HCT116 (cell line): ENCODE measurements at regions not wholly inside any gene's neighbourhood (a gene's known extent, or its start where the extent isn't known, plus 50 kb on each side); places are given as distances from the start of the nearest gene placed in this dataset.

Experiments
- ATAC-seq: fragments of 200-7000 bp; cut with Tn5 transposase; 2 replicates; pipeline ENCODE4 v1.9.1; 2020; ENCODE audit warnings: mild to moderate bottlenecking, moderate library complexity
- BruUV-seq: library from RNA; stranded (reverse); fragments of 400-500 nt; replicated peaks from 2 replicates; lab custom pipeline; 2021; lab: Mats Ljungman, UMichigan
- CTCF ChIA-PET: fragments of 300-600 bp; sonication (Branson Sonifier 250); formaldehyde crosslinking; loops from one replicate; lab custom pipeline; 2021; ENCODE audit warnings: antibody characterized with exemption; lab: Charles Lee
- POLR2A ChIA-PET: fragments of 300-600, 350-600 bp; sonication (Branson Sonifier 250); formaldehyde crosslinking; loops from one replicate; lab custom pipeline; 2021; ENCODE audit warnings: antibody characterized with exemption; lab: Charles Lee
- RAD21 ChIA-PET, 2 experiments: fragments of 300-600 bp; sonication (Branson Sonifier 250); formaldehyde crosslinking; loops; one replicate each; lab custom pipeline; 2023; ENCODE audit warnings: low total read pairs in 2 of 2; ENCODE audit not compliant: uncharacterized antibody in 2 of 2, unreplicated experiment in 2 of 2, low non-redundant PET in 1 of 2; lab: Charles Lee
- DNase-seq: peaks from one replicate; pipeline ENCODE4 v3.0.0-alpha.2; 2010; ENCODE audit warnings: low read depth, low spot score
- H2AFZ ChIP-seq: fragments of 200-600 bp; shearing (Covaris generic), sonication (generic); 2 replicates; pipeline ENCODE4 v1.6.1; 2017; ENCODE audit warnings: low read depth, mixed run types, mixed read lengths, antibody characterized with exemption, low read length; ENCODE audit not compliant: poor library complexity, severe bottlenecking
- H3K27ac ChIP-seq: 2 replicates; pipeline ENCODE4 v1.5.1; 2012; ENCODE audit warnings: low read depth, low read length
- H3K27me3 ChIP-seq: fragments of 200-600 bp; sonication (generic); 2 replicates; pipeline ENCODE4 v1.6.1; 2016; ENCODE audit warnings: mixed run types, low read length, mixed read lengths; ENCODE audit not compliant: insufficient read depth
- H3K36me3 ChIP-seq, 2 experiments: fragments of 200-500 bp in 1 of 2; fragments of 200-600 bp in 1 of 2; sonication (Bioruptor generic) in 1 of 2; sonication (generic) in 1 of 2; 2 replicates each; pipeline versions ENCODE4 v1.5.1 to v1.6.1; 2014 to 2016; ENCODE audit warnings: low read length in 2 of 2, inconsistent platforms in 1 of 2, mixed read lengths in 1 of 2, mixed run types in 1 of 2; ENCODE audit not compliant: insufficient read depth in 2 of 2, control insufficient read depth in 1 of 2
- H3K4me1 ChIP-seq, 2 experiments: fragments of 200-600 bp in 1 of 2; sonication (generic) in 1 of 2; 2 replicates each; pipeline versions ENCODE4 v1.5.1 to v1.6.1; 2012 to 2017; ENCODE audit warnings: low read length in 2 of 2, inconsistent platforms in 1 of 2, mild to moderate bottlenecking in 1 of 2, mixed read lengths in 1 of 2, mixed run types in 1 of 2, moderate library complexity in 1 of 2; ENCODE audit not compliant: insufficient read depth in 2 of 2, control insufficient read depth in 1 of 2
- H3K4me2 ChIP-seq: fragments of 200-600 bp; sonication (generic); 2 replicates; pipeline ENCODE4 v1.6.1; 2017; ENCODE audit warnings: mixed run types, low read length, mixed read lengths
- H3K4me3 ChIP-seq, 2 experiments: fragments of 200-600 bp in 1 of 2; sonication (generic) in 1 of 2; replicated peaks in 1 of 2; 2 replicates each; pipeline ENCODE4 v1.5.1; 2011 to 2016; ENCODE audit warnings: low read length in 2 of 2, control low read depth in 1 of 2, low read depth in 1 of 2, mild to moderate bottlenecking in 1 of 2, mixed read lengths in 1 of 2, mixed run types in 1 of 2
- H3K79me2 ChIP-seq: fragments of 200-600 bp; sonication (generic); 2 replicates; pipeline ENCODE4 v1.6.1; 2017; ENCODE audit warnings: mild to moderate bottlenecking, mixed run types, low read length, moderate library complexity, mixed read lengths; ENCODE audit not compliant: insufficient read depth
- H3K9ac ChIP-seq: fragments of 200-600 bp; sonication (generic); 2 replicates; pipeline ENCODE4 v1.6.1; 2016; ENCODE audit warnings: low read length, mixed read lengths
- H3K9me2 ChIP-seq: fragments of 200-600 bp; sonication (generic), shearing (Covaris generic); 2 replicates; pipeline ENCODE4 v1.6.1; 2017; ENCODE audit warnings: mixed run types, mild to moderate bottlenecking, moderate library complexity; ENCODE audit not compliant: insufficient read depth
- H3K9me3 ChIP-seq, 2 experiments: fragments of 200-500 bp in 1 of 2; fragments of 200-600 bp in 1 of 2; sonication (Bioruptor generic) in 1 of 2; sonication (generic) in 1 of 2; 2 replicates each; pipeline ENCODE4 v1.6.1; 2014 to 2017; ENCODE audit warnings: low read length in 2 of 2, mixed read lengths in 2 of 2, inconsistent platforms in 1 of 2, low read depth in 1 of 2, mild to moderate bottlenecking in 1 of 2, mixed run types in 1 of 2, moderate library complexity in 1 of 2; ENCODE audit not compliant: control insufficient read depth in 1 of 2, insufficient read depth in 1 of 2
- H4K20me1 ChIP-seq: fragments of 200-600 bp; sonication (generic), shearing (Covaris generic); 2 replicates; pipeline ENCODE4 v1.6.1; 2017; ENCODE audit warnings: mixed run types, mild to moderate bottlenecking, moderate library complexity; ENCODE audit not compliant: insufficient read depth
- ATF3 ChIP-seq: IDR thresholded peaks from 2 replicates; pipeline ENCODE4 v1.6.1; 2012
- CBX3 ChIP-seq: IDR thresholded peaks from 2 replicates; pipeline ENCODE4 v1.6.1; 2012; ENCODE audit warnings: low read depth
- CEBPB ChIP-seq: IDR thresholded peaks from 2 replicates; pipeline ENCODE4 v1.6.1; 2012; ENCODE audit warnings: low read depth
- CTCF ChIP-seq, 3 experiments: fragments of 200-600 bp in 1 of 3; sonication (generic) in 1 of 3; IDR thresholded peaks in 2 of 3; conservative IDR thresholded peaks in 1 of 3; 2 replicates each; pipeline ENCODE4 v1.5.1; 2012 to 2017; ENCODE audit warnings: low read depth in 2 of 3, low read length in 2 of 3, antibody characterized with exemption in 1 of 3, borderline replicate concordance in 1 of 3, control low read depth in 1 of 3, mild to moderate bottlenecking in 1 of 3, mixed read lengths in 1 of 3, mixed run types in 1 of 3, moderate library complexity in 1 of 3; ENCODE audit not compliant: insufficient read depth in 1 of 3
- EGR1 ChIP-seq: IDR thresholded peaks from 2 replicates; pipeline ENCODE4 v1.6.1; 2012; ENCODE audit warnings: low read depth
- ELF1 ChIP-seq: IDR thresholded peaks from 2 replicates; pipeline ENCODE4 v1.6.1; 2012; ENCODE audit warnings: low read depth, borderline replicate concordance
- EZH2phosphoT487 ChIP-seq: fragments of 200-600 bp; IDR thresholded peaks from 2 replicates; pipeline ENCODE4 v1.6.1; 2018; ENCODE audit warnings: antibody characterized with exemption, borderline replicate concordance
- FOSL1 ChIP-seq: IDR thresholded peaks from 2 replicates; pipeline ENCODE4 v1.6.1; 2012; ENCODE audit warnings: low read depth
- JUND ChIP-seq: IDR thresholded peaks from 2 replicates; pipeline ENCODE4 v1.6.1; 2012
- MAX ChIP-seq: IDR thresholded peaks from 2 replicates; pipeline ENCODE4 v1.6.1; 2012
- POLR2A ChIP-seq: IDR thresholded peaks from 2 replicates; pipeline ENCODE4 v1.7.0; 2011; ENCODE audit warnings: borderline replicate concordance; ENCODE audit not compliant: insufficient read depth, insufficient read length; ENCODE audit errors: extremely low read depth
- RAD21 ChIP-seq: IDR thresholded peaks from 2 replicates; pipeline ENCODE4 v1.6.1; 2012; ENCODE audit warnings: low read depth, mild to moderate bottlenecking
- REST ChIP-seq: IDR thresholded peaks from 2 replicates; pipeline ENCODE4 v1.6.1; 2012; ENCODE audit warnings: low read depth
- SIN3A ChIP-seq: IDR thresholded peaks from 2 replicates; pipeline ENCODE4 v1.6.1; 2012; ENCODE audit warnings: low read depth
- SP1 ChIP-seq: IDR thresholded peaks from 2 replicates; pipeline ENCODE4 v1.6.1; 2012; ENCODE audit warnings: low read depth
- TCF7L2 ChIP-seq: IDR thresholded peaks from 2 replicates; pipeline ENCODE4 v1.7.0; 2011; ENCODE audit warnings: borderline replicate concordance, inconsistent platforms; ENCODE audit not compliant: insufficient read depth, insufficient read length; ENCODE audit errors: extremely low read depth
- YY1 ChIP-seq: IDR thresholded peaks from 2 replicates; pipeline ENCODE4 v1.6.1; 2011; ENCODE audit warnings: low read length, low read depth, moderate library complexity, mild to moderate bottlenecking; ENCODE audit not compliant: insufficient replicate concordance; ENCODE audit errors: extremely low read depth
- ZBTB33 ChIP-seq: IDR thresholded peaks from 2 replicates; pipeline ENCODE4 v1.6.1; 2011; ENCODE audit warnings: mild to moderate bottlenecking, low read length, moderate library complexity; ENCODE audit not compliant: insufficient replicate concordance; ENCODE audit errors: extremely low read depth
- ZFX ChIP-seq: fragments of 450-650 bp; IDR thresholded peaks from 2 replicates; pipeline ENCODE4 v1.6.1; 2017
- ZNF274 ChIP-seq: fragments of 200-500 bp; sonication (Bioruptor generic); IDR thresholded peaks from 2 replicates; pipeline ENCODE4 v1.6.1; 2014; ENCODE audit warnings: mild to moderate bottlenecking, low read depth, low read length, inconsistent platforms
- intact Hi-C: fragments of 100-400 bp; cut with micrococcal nuclease; formaldehyde crosslinking; loops from 2 replicates; pipeline ENCODE4 v1.10.0; 2022

- no peaks in the 10 kb centered on the region for H3K9me3 ChIP-seq
- no TSS peak for BruUV-seq
- no peak overlapping the region for H3K4me3 ChIP-seq
- no peak overlapping the region for H3K27ac ChIP-seq
- no peaks in the 10 kb centered on the region for H3K36me3 ChIP-seq
- H3K9ac ChIP-seq: no peak overlapping the region
- ChIA-PET CTCF (no interaction called here), RAD21 (no interaction called here), POLR2A (no interaction called here)
- no peaks in the 10 kb centered on the region for H3K27me3 ChIP-seq
- TF ChIP-seq JUND (no peak), ELF1 (no peak), EGR1 (no peak), YY1 (no peak), CBX3 (no peak), CTCF (IDR thresholded peaks at IDR 0.05 in 2 of 3, conservative IDR thresholded peaks at IDR 0.05 in 1 of 3; ENCODE audit: borderline replicate concordance in 1 of 3, insufficient read depth in 1 of 3, low read depth in 2 of 3, low read length in 2 of 3) (no peak), MAX (no peak), ZFX (no peak), ZBTB33 (no peak), TCF7L2 (no peak), POLR2A (no peak), SIN3A (no peak), FOSL1 (no peak), ATF3 (no peak), CEBPB (no peak), EZH2phosphoT487 (no peak), ZNF274 (no peak), SP1 (no peak), RAD21 (no peak), REST (no peak)
- ATAC-seq: no peak
- no peaks in the 10 kb centered on the region for H4K20me1 ChIP-seq
- no peaks in the 10 kb centered on the region for H3K4me1 ChIP-seq
- DNase-seq: no peak
- no peak overlapping the region for H2AFZ ChIP-seq
- no peak overlapping the region for H3K4me2 ChIP-seq
- H3K9me2 ChIP-seq: no peaks in the 10 kb centered on the region
- intact Hi-C loops: no loop called here
- no peaks in the 10 kb centered on the region for H3K79me2 ChIP-seq
These were observed 182.5 kb upstream of the INTU start for GRCh38 chr4:127450276-127450675.
